HG03108 (cell line): ENCODE measurements at regions not wholly inside any gene's neighbourhood (a gene's known extent, or its start where the extent isn't known, plus 50 kb on each side); places are given as distances from the start of the nearest gene placed in this dataset.

Experiments used
- ATAC-seq: cut with Tn5 transposase; IDR thresholded peaks from one replicate; pipeline ENCODE4 v1.9.1; 2021; ENCODE audit warnings: moderate library complexity; ENCODE audit not compliant: unreplicated experiment

GRCh38 chr6:167766986-167767714 is 59.6 kb upstream of the AFDN start:
- ATAC-seq, result no peak

DNA sequence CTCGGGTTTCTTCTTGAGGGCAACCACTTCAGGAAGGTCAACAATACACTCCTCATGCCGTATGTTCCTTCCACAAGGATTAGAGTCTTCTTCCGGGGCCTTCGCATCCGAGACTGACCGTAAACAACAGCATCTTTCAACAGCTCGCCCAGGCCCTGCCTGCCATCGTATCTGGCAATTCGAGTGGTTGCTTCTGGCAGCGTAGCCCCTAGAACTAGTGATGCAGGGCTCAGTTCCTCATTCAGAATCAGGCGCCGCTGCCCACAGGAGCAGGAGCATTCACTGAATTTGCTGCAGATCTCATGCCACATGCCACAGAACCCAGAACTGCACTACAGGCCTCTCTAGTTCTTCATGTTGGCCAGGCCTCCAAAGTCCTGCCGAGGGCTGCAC is 59.0 kb upstream of the AFDN start:
- ATAC-seq, result no peak

DNA sequence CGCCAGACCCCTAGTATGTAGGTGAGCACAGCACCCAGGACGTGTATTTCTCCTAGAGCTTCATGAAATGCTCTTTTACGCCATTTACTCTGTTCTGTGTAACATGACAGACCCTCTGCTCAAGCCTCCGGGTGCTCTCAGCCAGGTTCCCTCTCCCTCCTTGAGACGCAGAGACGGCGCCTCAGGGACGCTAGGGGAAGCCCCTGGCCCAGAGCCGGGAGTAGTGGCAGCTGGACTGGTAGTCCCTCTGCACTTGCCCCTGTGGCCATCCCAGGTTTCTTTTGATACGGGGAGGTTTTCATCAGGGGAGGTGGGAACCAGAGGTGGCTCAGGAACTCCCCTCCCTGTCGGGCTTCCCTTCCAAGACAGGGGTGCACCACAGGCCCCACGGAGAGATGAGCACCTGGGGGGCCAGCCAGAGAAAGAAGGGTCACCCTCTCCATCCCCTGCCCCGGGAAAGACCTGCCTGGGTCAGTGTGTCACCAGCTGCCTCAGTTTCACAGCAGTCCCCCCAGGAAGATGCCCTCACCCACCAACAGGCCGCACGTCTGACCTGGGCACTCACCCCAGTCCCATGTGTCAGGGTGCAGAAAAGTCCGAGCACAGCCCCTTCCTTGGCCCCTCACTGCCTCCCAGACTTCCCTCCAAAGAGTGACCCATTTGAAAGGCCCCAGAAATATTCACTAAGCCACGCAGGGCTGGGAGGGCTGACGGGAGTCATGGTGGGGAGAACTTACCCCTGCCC is 58.1 kb upstream of the AFDN start:
- ATAC-seq, result no peak

- no peak for ATAC-seq
Observed at GRCh38 chr6:167769408-167770190, 57.1 kb upstream of the AFDN start.

GRCh38 chr6:167770291-167770955 is 56.3 kb upstream of the AFDN start:
- no peak for ATAC-seq

DNA sequence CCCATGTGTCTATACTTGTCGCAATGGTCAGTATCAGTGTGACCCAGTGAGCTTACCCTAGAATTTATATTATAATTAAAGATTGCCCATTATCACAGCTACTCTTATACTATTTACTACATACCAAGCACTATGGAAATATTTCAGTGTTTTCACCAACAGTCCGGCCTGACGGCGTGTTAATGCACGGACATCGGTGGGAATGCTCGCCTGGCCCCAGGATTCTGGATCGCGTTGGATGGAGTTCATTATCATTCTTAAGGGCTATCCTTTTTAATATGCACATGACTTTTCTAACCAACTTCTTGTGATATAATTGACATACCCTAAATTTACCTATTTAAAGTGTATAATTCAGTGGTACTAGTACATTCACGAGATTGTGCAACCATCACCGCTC is 51.8 kb upstream of the AFDN start:
- no peak for ATAC-seq

- ATAC-seq, result no peak
Observed at GRCh38 chr6:167776906-167777627, 49.6 kb upstream of the AFDN start.
